ENCODE measurements at regions not wholly inside any gene's neighbourhood (a gene's known extent, or its start where the extent isn't known, plus 50 kb on each side); places are given as distances from the start of the nearest gene placed in this dataset.

DNA sequence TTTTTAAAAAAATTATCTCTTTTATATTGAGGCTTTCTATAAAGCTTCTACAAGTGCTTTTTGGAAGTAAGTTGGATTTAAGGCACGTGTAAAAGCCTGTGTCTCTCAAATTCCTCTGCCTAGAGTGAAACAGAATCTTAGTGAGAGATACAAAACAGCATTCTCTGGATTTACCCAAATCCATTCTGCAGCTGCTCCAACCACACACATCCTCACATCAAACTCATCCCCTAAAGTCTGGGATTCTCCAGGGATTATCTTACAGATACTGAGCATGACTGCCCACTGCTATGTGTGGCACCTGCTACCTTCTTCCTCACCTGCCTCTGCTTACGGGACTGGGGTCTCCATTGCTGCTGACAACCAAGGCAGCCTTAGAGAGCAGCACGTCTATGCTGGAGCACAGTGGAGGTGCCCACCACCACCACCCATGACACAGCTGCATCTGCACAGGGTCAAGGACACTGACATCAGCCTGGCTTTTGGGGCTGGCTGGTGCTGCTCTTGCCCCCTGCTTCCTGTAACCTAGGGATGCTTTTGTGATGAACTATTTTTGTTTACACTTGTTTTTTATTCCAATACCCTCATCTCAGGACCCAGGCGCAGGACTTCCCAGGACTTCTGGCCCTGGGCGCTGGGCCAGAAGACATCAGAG is 139.2 kb upstream of the NAMPT start:
- no peak for DNase-seq (ENCODE audit: insufficient read length, low spot score)
- TF ChIP-seq, protein P1, sequence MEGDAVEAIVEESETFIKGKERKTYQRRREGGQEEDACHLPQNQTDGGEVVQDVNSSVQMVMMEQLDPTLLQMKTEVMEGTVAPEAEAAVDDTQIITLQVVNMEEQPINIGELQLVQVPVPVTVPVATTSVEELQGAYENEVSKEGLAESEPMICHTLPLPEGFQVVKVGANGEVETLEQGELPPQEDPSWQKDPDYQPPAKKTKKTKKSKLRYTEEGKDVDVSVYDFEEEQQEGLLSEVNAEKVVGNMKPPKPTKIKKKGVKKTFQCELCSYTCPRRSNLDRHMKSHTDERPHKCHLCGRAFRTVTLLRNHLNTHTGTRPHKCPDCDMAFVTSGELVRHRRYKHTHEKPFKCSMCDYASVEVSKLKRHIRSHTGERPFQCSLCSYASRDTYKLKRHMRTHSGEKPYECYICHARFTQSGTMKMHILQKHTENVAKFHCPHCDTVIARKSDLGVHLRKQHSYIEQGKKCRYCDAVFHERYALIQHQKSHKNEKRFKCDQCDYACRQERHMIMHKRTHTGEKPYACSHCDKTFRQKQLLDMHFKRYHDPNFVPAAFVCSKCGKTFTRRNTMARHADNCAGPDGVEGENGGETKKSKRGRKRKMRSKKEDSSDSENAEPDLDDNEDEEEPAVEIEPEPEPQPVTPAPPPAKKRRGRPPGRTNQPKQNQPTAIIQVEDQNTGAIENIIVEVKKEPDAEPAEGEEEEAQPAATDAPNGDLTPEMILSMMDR (IDR thresholded peaks at IDR 0.05; ENCODE audit: insufficient read depth, missing control alignments) = no peak
- no peak for FAIRE-seq

DNA sequence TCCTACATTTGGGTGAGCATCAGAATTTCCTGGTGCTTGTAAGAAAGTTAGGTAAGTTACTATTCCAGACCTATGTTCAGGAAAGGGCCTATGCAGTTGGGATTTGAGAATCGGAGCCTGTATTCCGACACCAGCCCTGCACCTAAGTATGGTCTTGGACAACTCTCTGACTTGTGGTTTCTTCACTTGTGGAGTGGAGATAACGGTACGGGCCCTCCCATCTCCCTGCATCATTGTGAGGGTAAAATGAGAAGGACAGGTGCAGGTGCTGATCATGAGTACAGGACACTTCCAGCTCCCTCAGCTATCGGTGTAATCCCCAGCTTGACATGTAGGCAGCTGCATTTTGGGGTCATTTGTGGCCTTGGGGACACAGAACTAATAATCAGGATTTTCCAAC is 138.3 kb upstream of the NAMPT start:
- TF ChIP-seq, protein P1 (IDR thresholded peaks at IDR 0.05; ENCODE audit: insufficient read depth, missing control alignments) = no peak
- DNase-seq (ENCODE audit: insufficient read length, low spot score) (no peak), FAIRE-seq (no peak)

DNA sequence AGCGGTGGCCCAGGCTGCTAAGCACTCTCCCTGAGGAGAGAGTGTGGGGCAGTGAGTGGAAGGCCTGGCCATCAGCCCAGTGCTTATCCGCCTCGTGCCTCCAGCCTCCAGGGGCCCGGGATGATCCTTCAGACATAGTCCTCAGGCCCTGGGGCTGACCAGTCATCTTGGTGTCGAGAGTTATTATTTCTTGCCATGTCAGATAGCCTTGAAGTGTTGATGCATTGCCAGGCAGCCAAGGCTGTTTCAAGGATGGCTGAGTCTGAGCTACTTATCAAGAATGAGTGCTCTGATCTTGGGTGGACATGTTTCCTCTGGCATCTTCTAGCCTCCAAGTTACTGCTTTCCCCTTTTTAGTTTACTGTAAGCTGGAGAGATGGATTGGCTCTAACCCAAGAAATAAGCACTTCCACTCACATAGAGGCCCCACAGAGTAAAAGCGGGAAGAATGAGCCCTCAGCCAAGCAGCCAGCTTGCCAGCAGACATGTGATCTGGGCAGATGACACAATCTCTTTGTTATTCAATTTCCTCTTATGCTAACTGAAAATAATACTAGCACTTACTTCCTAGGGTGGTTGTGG is 136.5 kb upstream of the NAMPT start:
- no peak for DNase-seq (ENCODE audit: insufficient read length, low spot score)

DNA sequence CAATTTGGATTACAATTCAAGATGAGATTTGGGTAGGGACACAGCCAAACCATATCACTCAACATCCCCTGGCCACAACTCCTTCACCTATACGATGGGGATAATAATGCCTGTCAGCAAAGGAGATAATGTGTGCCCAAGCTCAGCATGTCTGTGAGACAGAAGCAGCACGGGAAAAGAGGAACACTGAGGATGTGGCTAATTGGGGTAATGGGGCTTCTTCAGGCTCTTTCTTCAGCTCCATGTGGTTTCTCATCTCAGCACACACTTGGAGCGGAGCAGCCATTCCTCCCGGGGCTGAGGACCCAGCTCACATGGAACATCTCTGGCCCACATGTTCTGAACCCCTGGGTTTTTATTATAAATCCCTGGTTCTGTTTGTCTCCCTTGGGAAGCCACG is 136.0 kb upstream of the NAMPT start:
- TF ChIP-seq, protein P1 (IDR thresholded peaks at IDR 0.05; ENCODE audit: insufficient read depth, missing control alignments) = no peak
- no peak for DNase-seq (ENCODE audit: insufficient read length, low spot score)
- FAIRE-seq = no peak

More for the DNA sequence above, 136.5 kb upstream of the NAMPT start:
- TF ChIP-seq, protein P1 (IDR thresholded peaks at IDR 0.05; ENCODE audit: insufficient read depth, missing control alignments) = no peak
- FAIRE-seq = no peak

DNA sequence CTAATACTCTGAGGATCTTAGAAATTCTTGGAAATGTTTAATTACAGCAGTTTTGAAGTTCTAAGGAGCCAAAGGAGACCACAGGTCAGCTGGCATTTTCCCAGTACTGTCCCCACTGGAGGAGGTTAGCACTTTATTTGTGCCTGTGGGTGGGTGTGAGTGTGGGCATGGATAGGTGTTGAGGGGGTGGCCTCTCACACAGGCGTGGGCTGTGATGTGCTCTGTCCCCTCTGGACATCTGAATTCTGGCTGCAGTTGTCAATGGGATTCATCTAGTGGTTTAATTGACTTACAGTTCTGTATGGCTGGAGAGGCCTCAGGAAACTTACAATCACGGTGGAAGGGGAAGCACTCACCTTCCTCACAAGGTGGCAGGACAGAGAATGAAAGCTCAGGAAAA is 135.4 kb upstream of the NAMPT start:
- TF ChIP-seq, protein P1 (IDR thresholded peaks at IDR 0.05; ENCODE audit: insufficient read depth, missing control alignments) = no peak
- DNase-seq (ENCODE audit: insufficient read length, low spot score) = no peak
- FAIRE-seq = no peak

DNA sequence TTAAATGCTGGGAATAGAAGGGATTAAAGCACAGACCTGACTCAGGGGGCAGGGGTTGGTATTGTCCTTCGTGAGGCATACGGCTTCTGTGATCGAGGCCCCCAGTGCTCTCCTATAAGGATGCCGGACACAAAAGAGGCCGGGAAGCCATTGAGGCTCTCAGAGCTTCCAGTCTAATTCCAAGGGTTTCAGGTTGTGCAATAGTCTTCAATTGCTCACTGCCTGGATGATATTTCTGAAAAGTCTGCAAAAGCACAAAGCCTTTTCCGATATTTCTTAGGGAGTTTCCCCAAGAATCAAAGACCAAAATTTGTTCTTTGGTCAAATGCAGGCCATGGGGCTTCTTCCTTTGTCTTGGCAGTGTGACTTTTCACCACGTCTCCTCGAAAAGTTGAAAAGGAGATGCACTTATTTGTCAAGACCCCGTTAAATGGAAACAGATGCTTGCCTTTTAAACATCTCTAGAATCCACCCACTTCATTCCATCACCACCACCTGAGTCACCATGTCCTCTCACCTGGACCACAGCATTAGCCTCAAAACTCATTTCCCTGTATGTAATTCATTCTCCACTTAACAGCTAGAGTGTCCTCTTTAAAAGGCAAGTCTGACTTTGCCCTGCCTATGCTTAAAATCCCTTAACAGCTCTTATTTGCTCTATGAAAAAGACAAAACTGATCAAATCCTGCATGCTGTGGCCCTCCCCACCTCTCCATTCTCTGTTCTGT is 134.8 kb upstream of the NAMPT start:
- DNase-seq (ENCODE audit: insufficient read length, low spot score) (no peak), FAIRE-seq (no peak)
- TF ChIP-seq, protein P1 (IDR thresholded peaks at IDR 0.05; ENCODE audit: insufficient read depth, missing control alignments) = no peak

DNA sequence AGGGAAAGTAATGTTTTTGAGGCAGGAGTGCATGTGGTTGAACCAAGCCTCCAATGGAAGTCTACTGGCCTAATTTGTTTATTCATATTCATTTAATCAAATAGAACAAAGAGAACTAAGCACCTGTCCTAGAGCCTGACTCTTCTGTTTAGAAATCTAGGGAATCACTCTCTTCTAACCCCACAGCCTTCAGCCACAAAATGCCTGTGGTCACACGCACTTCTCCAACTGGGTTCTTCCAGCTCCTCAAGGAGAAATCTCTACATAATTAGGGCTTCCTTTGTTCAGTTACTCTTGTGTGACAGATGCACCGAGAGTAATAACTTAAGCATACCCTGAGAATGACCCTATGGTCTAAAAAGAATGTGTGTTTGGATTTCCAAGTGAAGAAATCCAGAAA is 133.7 kb upstream of the NAMPT start:
- no peak for FAIRE-seq
- DNase-seq (ENCODE audit: insufficient read length, low spot score) = no peak
- TF ChIP-seq, protein P1 (IDR thresholded peaks at IDR 0.05; ENCODE audit: insufficient read depth, missing control alignments) = no peak
